IPS DF 6.9 (cell line): ENCODE measurements at regions not wholly inside any gene's neighbourhood (a gene's known extent, or its start where the extent isn't known, plus 50 kb on each side); places are given as distances from the start of the nearest gene placed in this dataset.
A peak's percentile ranks its signal among the peaks of the same experiment; 100 is the strongest.

Experiments
- DNase-seq: peaks from one replicate; pipeline ENCODE4 v3.0.0-alpha.2; 2013; ENCODE audit warnings: low read depth, low spot score
- H3K27ac ChIP-seq: one replicate; pipeline ENCODE4 v1.5.1; 2013; ENCODE audit warnings: low read length, control low read depth
- H3K27me3 ChIP-seq: 2 replicates; pipeline ENCODE4 v1.6.1; 2013; ENCODE audit warnings: mild to moderate bottlenecking, low read length; ENCODE audit not compliant: control insufficient read depth, insufficient read depth
- H3K36me3 ChIP-seq: 2 replicates; pipeline ENCODE4 v1.6.1; 2013; ENCODE audit warnings: low read length; ENCODE audit not compliant: control insufficient read depth, insufficient read depth
- H3K4me1 ChIP-seq: 2 replicates; pipeline ENCODE4 v1.6.1; 2013; ENCODE audit warnings: low read length; ENCODE audit not compliant: control insufficient read depth, insufficient read depth
- H3K4me3 ChIP-seq: 2 replicates; pipeline ENCODE4 v1.5.1; 2013; ENCODE audit warnings: mild to moderate bottlenecking, low read length
- H3K9me3 ChIP-seq: 2 replicates; pipeline ENCODE4 v1.6.1; 2013; ENCODE audit warnings: low read length, inconsistent platforms; ENCODE audit not compliant: control insufficient read depth, insufficient read depth
- WGBS: extraction: QIAGEN DNeasy Blood & Tissue Kit; methylation state at CpG from one replicate; pipeline ENCODE4 v1.1.7; 2013; ENCODE audit warnings: mixed read lengths, missing lambda C conversion rate; ENCODE audit not compliant: insufficient read length, insufficient coverage; 5-methylcytosine and 5-hydroxymethylcytosine counted together

GRCh38 chr4:124306352-124306751 is 406.2 kb downstream of the ANKRD50 start:
- H3K27ac ChIP-seq = no peak overlapping the region
- no peaks in the 10 kb centered on the region for H3K9me3 ChIP-seq
- H3K36me3 ChIP-seq = no peaks in the 10 kb centered on the region
- no peaks in the 10 kb centered on the region for H3K27me3 ChIP-seq
- no CpG with 5 or more reads among the region's 1 CpG for WGBS
- no peak for DNase-seq
- no peak overlapping the region for H3K4me3 ChIP-seq
- no peaks in the 10 kb centered on the region for H3K4me1 ChIP-seq

GRCh38 chr4:124307143-124307542 is 405.4 kb downstream of the ANKRD50 start:
- no peak overlapping the region for H3K4me3 ChIP-seq
- no peaks in the 10 kb centered on the region for H3K27me3 ChIP-seq
- no CpG with 5 or more reads among the region's 3 CpGs for WGBS
- no peaks in the 10 kb centered on the region for H3K36me3 ChIP-seq
- H3K4me1 ChIP-seq = no peaks in the 10 kb centered on the region
- H3K9me3 ChIP-seq = no peaks in the 10 kb centered on the region
- no peak overlapping the region for H3K27ac ChIP-seq
- DNase-seq = no peak

- Histone ChIP-seq H3K9me3 (no peaks in the 10 kb centered on the region), H3K4me1 (no peaks in the 10 kb centered on the region), H3K27ac (no peak overlapping the region), H3K27me3 (no peaks in the 10 kb centered on the region), H3K4me3 (no peak overlapping the region), H3K36me3 (no peaks in the 10 kb centered on the region)
- no CpG with 5 or more reads among the region's 1 CpG for WGBS
- no peak for DNase-seq
Measured at GRCh38 chr4:124318292-124318691, 394.2 kb downstream of the ANKRD50 start.

GRCh38 chr4:124321364-124321763 is 391.2 kb downstream of the ANKRD50 start:
- no peak for DNase-seq
- WGBS = no CpG with 5 or more reads among the region's 3 CpGs

GRCh38 chr4:124322234-124323065 is 390.1 kb downstream of the ANKRD50 start:
- H3K27me3 ChIP-seq = no peaks in the 10 kb centered on the region
- DNase-seq = no peak
- no peaks in the 10 kb centered on the region for H3K36me3 ChIP-seq
- H3K4me1 ChIP-seq = no peaks in the 10 kb centered on the region
- WGBS = no CpG with 5 or more reads among the region's 8 CpGs
- H3K4me3 ChIP-seq = no peak overlapping the region
- H3K27ac ChIP-seq = no peak overlapping the region
- H3K9me3 ChIP-seq = no peaks in the 10 kb centered on the region

More at GRCh38 chr4:124321364-124321763, 391.2 kb downstream of the ANKRD50 start:
- H3K36me3 ChIP-seq = no peaks in the 10 kb centered on the region
- H3K27me3 ChIP-seq = no peaks in the 10 kb centered on the region
- H3K4me1 ChIP-seq = no peaks in the 10 kb centered on the region
- H3K9me3 ChIP-seq = no peaks in the 10 kb centered on the region
- no peak overlapping the region for H3K4me3 ChIP-seq
- H3K27ac ChIP-seq = no peak overlapping the region

- no peaks in the 10 kb centered on the region for H3K4me1 ChIP-seq
- no peaks in the 10 kb centered on the region for H3K27me3 ChIP-seq
- DNase-seq = no peak
- no peak overlapping the region for H3K27ac ChIP-seq
- H3K4me3 ChIP-seq = no peak overlapping the region
- no peaks in the 10 kb centered on the region for H3K9me3 ChIP-seq
- H3K36me3 ChIP-seq = no peaks in the 10 kb centered on the region
Measured at GRCh38 chr4:124325690-124326089, 386.8 kb downstream of the ANKRD50 start.

- Histone ChIP-seq H3K4me3 (no peak overlapping the region), H3K4me1 (no peaks in the 10 kb centered on the region), H3K9me3 (no peaks in the 10 kb centered on the region), H3K27me3 (no peaks in the 10 kb centered on the region), H3K36me3 (no peaks in the 10 kb centered on the region), H3K27ac (no peak overlapping the region)
- no peak for DNase-seq
Measured at GRCh38 chr4:124329134-124329533, 383.4 kb downstream of the ANKRD50 start.

- Histone ChIP-seq H3K4me1 (no peaks in the 10 kb centered on the region), H3K4me3 (no peak overlapping the region), H3K27ac (no peak overlapping the region), H3K27me3 (no peaks in the 10 kb centered on the region), H3K36me3 (no peaks in the 10 kb centered on the region), H3K9me3 (no peaks in the 10 kb centered on the region)
- no peak for DNase-seq
- WGBS = no CpG with 5 or more reads among the region's 3 CpGs
Measured at GRCh38 chr4:124330045-124330444, 382.5 kb downstream of the ANKRD50 start.

GRCh38 chr4:124331781-124332180 is 380.8 kb downstream of the ANKRD50 start:
- H3K4me3 ChIP-seq = no peak overlapping the region
- DNase-seq = no peak
- no peaks in the 10 kb centered on the region for H3K4me1 ChIP-seq
- no peaks in the 10 kb centered on the region for H3K9me3 ChIP-seq
- H3K27ac ChIP-seq = no peak overlapping the region
- no CpG with 5 or more reads among the region's 1 CpG for WGBS
- H3K36me3 ChIP-seq = no peaks in the 10 kb centered on the region
- no peaks in the 10 kb centered on the region for H3K27me3 ChIP-seq

- no peak overlapping the region for H3K27ac ChIP-seq
- DNase-seq = no peak
- no peak overlapping the region for H3K4me3 ChIP-seq
- no CpG with 5 or more reads among the region's 4 CpGs for WGBS
- H3K4me1 ChIP-seq = no peaks in the 10 kb centered on the region
- no peaks in the 10 kb centered on the region for H3K36me3 ChIP-seq
- no peaks in the 10 kb centered on the region for H3K27me3 ChIP-seq
- H3K9me3 ChIP-seq = no peaks in the 10 kb centered on the region
Measured at GRCh38 chr4:124333466-124333865, 379.1 kb downstream of the ANKRD50 start.

GRCh38 chr4:124334119-124334518 is 378.4 kb downstream of the ANKRD50 start:
- Histone ChIP-seq H3K36me3 (no peaks in the 10 kb centered on the region), H3K4me1 (no peaks in the 10 kb centered on the region), H3K27me3 (no peaks in the 10 kb centered on the region), H3K9me3 (no peaks in the 10 kb centered on the region), H3K27ac (no peak overlapping the region), H3K4me3 (no peak overlapping the region)
- WGBS = no CpG with 5 or more reads among the region's 3 CpGs
- peak; percentile 43 for DNase-seq
